Neural cell (in vitro differentiated cells): ENCODE measurements at regions not wholly inside any gene's neighbourhood (a gene's known extent, or its start where the extent isn't known, plus 50 kb on each side); places are given as distances from the start of the nearest gene placed in this dataset.

Experiments
- CTCF ChIP-seq: fragments of 450-650 bp; IDR thresholded peaks from 2 replicates; pipeline ENCODE4 v1.5.1; 2014; ENCODE audit warnings: antibody characterized with exemption, mild to moderate bottlenecking, moderate library complexity; ENCODE audit not compliant: poor library complexity, severe bottlenecking
- EP300 ChIP-seq: fragments of 450-650 bp; conservative IDR thresholded peaks from 2 replicates; pipeline ENCODE4 v1.6.1; 2014; ENCODE audit warnings: antibody characterized with exemption, mild to moderate bottlenecking, moderate library complexity; ENCODE audit not compliant: poor library complexity, severe bottlenecking
- EZH2 ChIP-seq: fragments of 200-600, 300-800 bp; shearing (Covaris generic), sonication (generic); IDR thresholded peaks from 2 replicates; pipeline ENCODE4 v1.6.1; 2014; ENCODE audit warnings: antibody characterized with exemption, low read length, borderline replicate concordance, mild to moderate bottlenecking; ENCODE audit not compliant: insufficient read depth, poor library complexity, severe bottlenecking
- TAF1 ChIP-seq: IDR thresholded peaks from 2 replicates; pipeline ENCODE4 v1.6.1; 2012; ENCODE audit warnings: low read depth

- TF ChIP-seq TAF1 (no peak), EP300 (no peak), CTCF (no peak), EZH2 (no peak)
Observed at GRCh38 chr21:28669971-28670653, 322.6 kb downstream of the LTN1 start.
